GM12878 (cell line): ENCODE measurements at regions not wholly inside any gene's neighbourhood (a gene's known extent, or its start where the extent isn't known, plus 50 kb on each side); places are given as distances from the start of the nearest gene placed in this dataset.

Experiments used
- ATAC-seq: fragments of 200-7000 bp; cut with Tn5 transposase; 3 replicates; pipeline ENCODE4 v1.9.1; 2020; ENCODE audit warnings: mild to moderate bottlenecking, moderate library complexity
- BruUV-seq: library from RNA; stranded (reverse); fragments of 400-500 nt; replicated peaks from 2 replicates; lab custom pipeline; 2021; lab: Mats Ljungman, UMichigan
- CTCF ChIA-PET: fragments of 300-600 bp; sonication (Branson Sonifier 250); formaldehyde crosslinking; extraction: SDS; loops from one replicate; lab custom pipeline; 2021; ENCODE audit warnings: inconsistent platforms; lab: Yijun Ruan, JAX
- POLR2A ChIA-PET: fragments of 350-600 bp; formaldehyde crosslinking; extraction: SDS; loops from one replicate; lab custom pipeline; 2021; ENCODE audit warnings: inconsistent platforms; lab: Charles Lee
- RAD21 ChIA-PET: fragments of 300-600 bp; sonication (Branson Sonifier 250); formaldehyde crosslinking; loops from one replicate; lab custom pipeline; 2023; ENCODE audit warnings: antibody characterized with exemption; ENCODE audit not compliant: unreplicated experiment; lab: Charles Lee
- SMC1A ChIA-PET: fragments of 300-600 bp; sonication (Branson Sonifier 250); formaldehyde crosslinking; loops from one replicate; lab custom pipeline; 2023; ENCODE audit not compliant: unreplicated experiment, uncharacterized antibody; lab: Charles Lee
- DNase-seq: peaks from one replicate; pipeline ENCODE4 v3.0.0-alpha.2; 2011; ENCODE audit warnings: low read depth, low spot score
- FAIRE-seq: peaks from 3 replicates; lab custom pipeline; 2011; peaks lifted over from hg19 to GRCh38; lab: Jason Lieb, UNC
- H2AFZ ChIP-seq: 2 replicates; pipeline ENCODE4 v1.6.0; 2011; ENCODE audit warnings: low read depth, low read length, control low read depth; ENCODE audit not compliant: control insufficient read depth
- H3K27ac ChIP-seq: 2 replicates; pipeline ENCODE4 v1.5.1; 2011; ENCODE audit warnings: control low read depth; ENCODE audit not compliant: control insufficient read depth, insufficient read depth
- H3K27me3 ChIP-seq, 2 experiments: replicated peaks in 1 of 2; 2 replicates each; pipeline versions ENCODE4 v1.6.0 to v1.6.1; 2011; ENCODE audit warnings: low read length in 1 of 2; ENCODE audit not compliant: control insufficient read depth in 2 of 2, insufficient read depth in 2 of 2
- H3K36me3 ChIP-seq, 2 experiments: 2 replicates each; pipeline ENCODE4 v1.5.1; 2011; ENCODE audit warnings: low read length in 1 of 2; ENCODE audit not compliant: control insufficient read depth in 2 of 2, insufficient read depth in 2 of 2
- H3K4me1 ChIP-seq: 2 replicates; pipeline ENCODE4 v1.6.1; 2011; ENCODE audit warnings: mild to moderate bottlenecking, low read length, moderate library complexity, mixed read lengths; ENCODE audit not compliant: control insufficient read depth, insufficient read depth
- H3K4me2 ChIP-seq: 2 replicates; pipeline ENCODE4 v1.6.0; 2011; ENCODE audit warnings: control low read depth; ENCODE audit not compliant: control insufficient read depth, insufficient read depth
- H3K4me3 ChIP-seq: fragments of 200-600 bp; sonication (generic); 2 replicates; pipeline ENCODE4 v1.5.1; 2016
- H3K79me2 ChIP-seq: 2 replicates; pipeline ENCODE4 v1.6.0; 2011; ENCODE audit warnings: low read length; ENCODE audit not compliant: control insufficient read depth, insufficient read depth
- H3K9ac ChIP-seq: 2 replicates; pipeline ENCODE4 v1.8.0; 2011; ENCODE audit warnings: low read length, control low read depth, mixed read lengths; ENCODE audit not compliant: control insufficient read depth, insufficient read depth
- H3K9me3 ChIP-seq: replicated peaks from 3 replicates; pipeline ENCODE4 v1.5.1; 2011; ENCODE audit warnings: mild to moderate bottlenecking, low read length; ENCODE audit not compliant: control insufficient read depth, insufficient read depth
- H4K20me1 ChIP-seq: 2 replicates; pipeline ENCODE4 v1.6.0; 2011; ENCODE audit not compliant: control insufficient read depth, insufficient read depth
- ATF2 ChIP-seq: IDR thresholded peaks from 2 replicates; pipeline ENCODE4 v1.6.1; 2012; ENCODE audit warnings: low read length, inconsistent platforms
- CHD1 ChIP-seq: IDR thresholded peaks from 2 replicates; pipeline ENCODE4 v1.6.1; 2012; ENCODE audit warnings: low read depth, low read length, improper control_type of control experiment
- MEF2A ChIP-seq: IDR thresholded peaks from 2 replicates; pipeline ENCODE4 v1.6.1; 2011; ENCODE audit warnings: low read depth, mild to moderate bottlenecking, low read length, moderate library complexity; ENCODE audit not compliant: insufficient read depth
- MTA3 ChIP-seq: IDR thresholded peaks from 2 replicates; pipeline ENCODE4 v1.6.1; 2012; ENCODE audit warnings: low read length, inconsistent platforms, borderline replicate concordance
- NFIC ChIP-seq: IDR thresholded peaks from 2 replicates; pipeline ENCODE4 v1.6.1; 2012; ENCODE audit warnings: low read depth, mild to moderate bottlenecking, inconsistent platforms, low read length, moderate library complexity
- RAD51 ChIP-seq: fragments of 450-650 bp; IDR thresholded peaks from 2 replicates; pipeline ENCODE4 v1.6.1; 2016; ENCODE audit warnings: moderate library complexity, mild to moderate bottlenecking, inconsistent platforms
- SUPT20H ChIP-seq: IDR thresholded peaks from 2 replicates; pipeline ENCODE4 v1.6.1; 2011; ENCODE audit warnings: low read depth, mild to moderate bottlenecking, low read length, moderate library complexity, borderline replicate concordance; ENCODE audit not compliant: control insufficient read depth
- ZNF207 ChIP-seq: fragments of 450-650 bp; IDR thresholded peaks from 2 replicates; pipeline ENCODE4 v1.6.1; 2014; ENCODE audit warnings: antibody characterized with exemption, mild to moderate bottlenecking, borderline replicate concordance
- ZSCAN29 ChIP-seq: fragments of 450-650 bp; IDR thresholded peaks from 2 replicates; pipeline ENCODE4 v1.6.1; 2017; ENCODE audit warnings: mild to moderate bottlenecking, moderate library complexity
- WGBS: methylation state at CpG from one replicate; pipeline ENCODE4 v1.1.6; 2016; ENCODE audit warnings: low lambda C conversion rate; ENCODE audit not compliant: insufficient replicate concordance, insufficient coverage; ENCODE audit errors: missing lambda C conversion rate; 5-methylcytosine and 5-hydroxymethylcytosine counted together
- in situ Hi-C: fragments of 300-500 bp; cut with MboI; formaldehyde crosslinking; loops from 9 replicates; pipeline ENCODE4 v1.14.3; 2018; ENCODE audit warnings: mixed read lengths
- intact Hi-C: fragments of 100-400 bp; cut with micrococcal nuclease; formaldehyde crosslinking; loops from one replicate; pipeline ENCODE4 v1.14.2; 2022; ENCODE audit not compliant: unreplicated experiment
- TF ChIP-seq, protein P1 (sequence below): IDR thresholded peaks from 2 replicates; pipeline ENCODE4 v1.6.1; 2011; ENCODE audit warnings: mild to moderate bottlenecking, low read depth, low read length, moderate library complexity; ENCODE audit not compliant: insufficient replicate concordance

DNA sequence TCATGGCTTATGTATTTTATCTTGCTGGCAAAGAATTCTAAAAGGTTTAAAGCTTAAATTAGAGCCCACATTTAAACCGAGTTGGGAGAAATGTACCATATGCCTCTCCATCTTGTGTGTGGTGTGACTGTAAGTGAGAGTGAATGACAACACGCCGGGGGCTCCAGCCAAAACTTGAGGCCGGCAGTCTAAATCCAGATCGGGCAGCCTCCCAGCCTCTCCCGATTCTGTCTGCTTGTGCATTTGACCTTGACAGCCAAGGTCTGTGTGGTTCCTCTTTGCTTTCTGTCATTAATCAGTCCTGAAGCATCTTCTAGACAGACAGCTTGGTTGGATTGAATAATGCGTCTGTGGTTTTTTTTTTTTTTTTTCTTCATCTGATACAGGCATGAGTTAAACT lies 1093.2 kb upstream of the EEF2KMT start:
- ChIA-PET RAD21 (no interaction called here), SMC1A (no interaction called here), POLR2A (no interaction called here), CTCF (no interaction called here)
- Histone ChIP-seq H3K9ac (no peak overlapping the region), H3K27me3 (no peaks in the 10 kb centered on the region), H3K36me3 (no peaks in the 10 kb centered on the region), H4K20me1 (no peaks in the 10 kb centered on the region), H3K27ac (no peak overlapping the region), H3K79me2 (no peaks in the 10 kb centered on the region), H3K4me1 (no peaks in the 10 kb centered on the region), H3K4me3 (no peak overlapping the region), H2AFZ (no peak overlapping the region), H3K9me3 (no peaks in the 10 kb centered on the region), H3K4me2 (no peak overlapping the region)
- no peak for ATAC-seq
- in situ Hi-C loops (no loop called here), intact Hi-C loops (no loop called here)
- DNase-seq = no peak
- FAIRE-seq = no peak
- WGBS = 32% methylated on average over 7 of the region's 7 CpGs
- no peak for TF ChIP-seq CHD1
- TF ChIP-seq, protein P1, sequence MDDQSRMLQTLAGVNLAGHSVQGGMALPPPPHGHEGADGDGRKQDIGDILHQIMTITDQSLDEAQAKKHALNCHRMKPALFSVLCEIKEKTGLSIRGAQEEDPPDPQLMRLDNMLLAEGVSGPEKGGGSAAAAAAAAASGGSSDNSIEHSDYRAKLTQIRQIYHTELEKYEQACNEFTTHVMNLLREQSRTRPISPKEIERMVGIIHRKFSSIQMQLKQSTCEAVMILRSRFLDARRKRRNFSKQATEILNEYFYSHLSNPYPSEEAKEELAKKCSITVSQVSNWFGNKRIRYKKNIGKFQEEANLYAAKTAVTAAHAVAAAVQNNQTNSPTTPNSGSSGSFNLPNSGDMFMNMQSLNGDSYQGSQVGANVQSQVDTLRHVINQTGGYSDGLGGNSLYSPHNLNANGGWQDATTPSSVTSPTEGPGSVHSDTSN = no peak
- no peak for TF ChIP-seq MTA3
- TF ChIP-seq ATF2 = no peak
- no TSS peak for BruUV-seq

GRCh38 chr16:6189216-6189615 lies 1091.6 kb upstream of the EEF2KMT start:
- WGBS = 10% methylated on average over 9 of the region's 9 CpGs
- H3K4me3 ChIP-seq = no peak overlapping the region
- H3K27ac ChIP-seq = no peak overlapping the region
- RAD21 ChIA-PET = no interaction called here
- BruUV-seq = no TSS peak
- H3K4me1 ChIP-seq = no peaks in the 10 kb centered on the region
- in situ Hi-C loops (no loop called here), intact Hi-C loops (no loop called here)
- SMC1A ChIA-PET = interaction anchor here (1.2 kb wide), 1 partner anchor 15 kb away, joined by 4 read pairs; no protein-coding TSS in a partner anchor
- CTCF ChIA-PET = no interaction called here
- no peaks in the 10 kb centered on the region for H3K36me3 ChIP-seq
- H4K20me1 ChIP-seq = no peaks in the 10 kb centered on the region
- POLR2A ChIA-PET = no interaction called here
- H3K27me3 ChIP-seq = no peaks in the 10 kb centered on the region
- H3K79me2 ChIP-seq = no peaks in the 10 kb centered on the region
- ATAC-seq (no peak), FAIRE-seq (no peak), DNase-seq (no peak)
- H3K9me3 ChIP-seq = no peaks in the 10 kb centered on the region
- H3K9ac ChIP-seq = no peak overlapping the region
- H2AFZ ChIP-seq = no peak overlapping the region
- no peak overlapping the region for H3K4me2 ChIP-seq
- TF ChIP-seq SUPT20H (no peak), ZNF207 (no peak), ZSCAN29 (no peak), NFIC (no peak), MEF2A (no peak), RAD51 (no peak)
- TF ChIP-seq, protein P1 = no peak
